ELR (cell line): ENCODE measurements at regions not wholly inside any gene's neighbourhood (a gene's known extent, or its start where the extent isn't known, plus 50 kb on each side); places are given as distances from the start of the nearest gene placed in this dataset.
A peak's percentile ranks its signal among the peaks of the same experiment; 100 is the strongest.

Experiments
- DNase-seq: peaks from one replicate; pipeline ENCODE4 v3.0.0-alpha.2; 2015; ENCODE audit warnings: low read depth

- no peak for DNase-seq
Observed at GRCh38 chr4:146577111-146577510, 55.4 kb upstream of the SLC10A7 start.

- peak; percentile 23 for DNase-seq
Observed at GRCh38 chr4:146582864-146583263, 55.8 kb upstream of the POU4F2 start.

- peak; percentile 66 for DNase-seq
Observed at GRCh38 chr4:146585761-146586333, 52.8 kb upstream of the POU4F2 start.
